Right lobe of liver (tissue), 4 donors: ENCODE measurements at regions not wholly inside any gene's neighbourhood (a gene's known extent, or its start where the extent isn't known, plus 50 kb on each side); places are given as distances from the start of the nearest gene placed in this dataset.

Experiments
- POLR2A ChIP-seq: fragments of 450-650 bp; IDR thresholded peaks from one replicate; pipeline ENCODE4 v1.6.1; 2017; ENCODE audit warnings: antibody characterized with exemption, mild to moderate bottlenecking
- TF ChIP-seq, protein P1 (sequence below), 4 donors: fragments of 200-600 bp in 3 of 4; fragments of 450-650 bp in 1 of 4; IDR thresholded peaks; one replicate each; pipeline versions ENCODE4 v1.5.1 to v1.8.0; 2016 to 2022; ENCODE audit warnings: antibody characterized with exemption in 4 of 4, mild to moderate bottlenecking in 2 of 4
- donor health status: DM: no; HTN: no; CAD: no.
- donor health status: DM: no; HTN: no; CAD: no.
- donor health status: DM: no; HTN: yes; CAD: no.

DNA sequence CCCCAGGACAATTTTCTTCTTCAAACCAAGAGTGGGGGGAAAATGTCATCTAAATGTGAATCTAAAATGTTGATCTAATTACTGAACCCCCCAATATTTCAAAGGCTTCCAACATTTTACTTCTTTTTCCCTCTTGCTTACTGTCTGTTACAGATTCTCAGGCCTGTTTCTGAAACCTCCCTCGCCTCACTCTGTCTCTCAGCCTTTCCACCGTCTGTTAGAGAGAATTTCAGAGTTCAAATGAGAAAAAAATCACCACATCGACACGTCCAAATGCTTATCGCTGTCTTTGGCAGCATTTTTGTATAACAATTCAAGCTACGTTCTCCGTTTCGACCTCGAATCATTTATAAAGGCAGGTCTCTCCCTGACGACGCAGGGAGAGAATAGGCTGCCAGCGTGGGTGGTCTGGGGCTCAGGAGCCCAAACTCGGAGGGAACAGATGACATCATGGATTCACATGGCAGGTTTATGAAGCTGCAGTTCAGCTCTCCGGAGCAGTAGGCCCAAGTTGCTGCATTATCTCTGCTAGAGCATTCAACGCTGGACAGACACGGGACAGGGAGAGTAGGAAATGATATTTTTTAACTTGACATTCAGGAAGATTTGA, 139.8 kb downstream of the GAS1 start:
- TF ChIP-seq, protein P1, sequence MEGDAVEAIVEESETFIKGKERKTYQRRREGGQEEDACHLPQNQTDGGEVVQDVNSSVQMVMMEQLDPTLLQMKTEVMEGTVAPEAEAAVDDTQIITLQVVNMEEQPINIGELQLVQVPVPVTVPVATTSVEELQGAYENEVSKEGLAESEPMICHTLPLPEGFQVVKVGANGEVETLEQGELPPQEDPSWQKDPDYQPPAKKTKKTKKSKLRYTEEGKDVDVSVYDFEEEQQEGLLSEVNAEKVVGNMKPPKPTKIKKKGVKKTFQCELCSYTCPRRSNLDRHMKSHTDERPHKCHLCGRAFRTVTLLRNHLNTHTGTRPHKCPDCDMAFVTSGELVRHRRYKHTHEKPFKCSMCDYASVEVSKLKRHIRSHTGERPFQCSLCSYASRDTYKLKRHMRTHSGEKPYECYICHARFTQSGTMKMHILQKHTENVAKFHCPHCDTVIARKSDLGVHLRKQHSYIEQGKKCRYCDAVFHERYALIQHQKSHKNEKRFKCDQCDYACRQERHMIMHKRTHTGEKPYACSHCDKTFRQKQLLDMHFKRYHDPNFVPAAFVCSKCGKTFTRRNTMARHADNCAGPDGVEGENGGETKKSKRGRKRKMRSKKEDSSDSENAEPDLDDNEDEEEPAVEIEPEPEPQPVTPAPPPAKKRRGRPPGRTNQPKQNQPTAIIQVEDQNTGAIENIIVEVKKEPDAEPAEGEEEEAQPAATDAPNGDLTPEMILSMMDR (IDR thresholded peaks at IDR 0.05): no peak
- TF ChIP-seq POLR2A: no peak
